Neural progenitor cell (in vitro differentiated cells): ENCODE measurements at regions not wholly inside any gene's neighbourhood (a gene's known extent, or its start where the extent isn't known, plus 50 kb on each side); places are given as distances from the start of the nearest gene placed in this dataset.

Experiments used
- DNase-seq: peaks from one replicate; pipeline ENCODE4 v3.0.0-alpha.2; 2016; ENCODE audit warnings: low spot score
- H2AFZ ChIP-seq: fragments of 200-600 bp; sonication (generic); replicated peaks from 2 replicates; pipeline ENCODE4 v1.6.1; 2016; ENCODE audit warnings: antibody characterized with exemption
- H3F3A ChIP-seq: fragments of 200-600 bp; sonication (generic); 2 replicates; pipeline ENCODE4 v1.6.1; 2016; ENCODE audit warnings: antibody characterized with exemption, low read depth
- H3K27ac ChIP-seq: fragments of 200-600 bp; sonication (generic); 2 replicates; pipeline ENCODE4 v1.5.1; 2016; ENCODE audit warnings: mild to moderate bottlenecking
- H3K27me3 ChIP-seq: fragments of 200-600 bp; sonication (generic); 2 replicates; pipeline ENCODE4 v1.6.1; 2016; ENCODE audit warnings: mild to moderate bottlenecking, moderate library complexity
- H3K36me3 ChIP-seq: fragments of 200-600 bp; sonication (generic); 2 replicates; pipeline ENCODE4 v1.5.1; 2016
- H3K4me1 ChIP-seq: fragments of 200-600 bp; sonication (generic); 2 replicates; pipeline ENCODE4 v1.6.1; 2016; ENCODE audit warnings: mixed run types
- H3K4me2 ChIP-seq: fragments of 200-600 bp; sonication (generic); 2 replicates; pipeline ENCODE4 v1.6.1; 2016
- H3K4me3 ChIP-seq: fragments of 200-600 bp; sonication (generic); 2 replicates; pipeline ENCODE4 v1.5.1; 2016
- H3K79me2 ChIP-seq: fragments of 200-600 bp; sonication (generic); 2 replicates; pipeline ENCODE4 v1.6.1; 2016; ENCODE audit warnings: low read depth
- H3K9ac ChIP-seq: fragments of 200-600 bp; sonication (generic); 2 replicates; pipeline ENCODE4 v1.6.1; 2016
- H3K9me3 ChIP-seq: fragments of 200-600 bp; sonication (generic); 2 replicates; pipeline ENCODE4 v1.5.1; 2016; ENCODE audit warnings: low read depth
- H4K20me1 ChIP-seq: fragments of 200-600 bp; sonication (generic); 2 replicates; pipeline ENCODE4 v1.6.1; 2016; ENCODE audit warnings: low read depth
- H3K27ac Mint-ChIP-seq: 3 replicates; pipeline ENCODE4 v1.8.0; 2021; ENCODE audit warnings: mixed read lengths
- H3K27me3 Mint-ChIP-seq: 2 replicates; pipeline ENCODE4 v1.8.0; 2022; ENCODE audit warnings: low read depth, mild to moderate bottlenecking, inconsistent platforms, moderate library complexity, mixed read lengths; ENCODE audit not compliant: insufficient read depth
- H3K36me3 Mint-ChIP-seq: 3 replicates; pipeline ENCODE4 v1.8.0; 2021; ENCODE audit warnings: mixed read lengths
- H3K4me1 Mint-ChIP-seq: 3 replicates; pipeline ENCODE4 v1.8.0; 2021; ENCODE audit warnings: mixed read lengths
- H3K4me3 Mint-ChIP-seq: 3 replicates; pipeline ENCODE4 v1.8.0; 2021; ENCODE audit warnings: mild to moderate bottlenecking, moderate library complexity, mixed read lengths
- H3K9me3 Mint-ChIP-seq: 3 replicates; pipeline ENCODE4 v1.8.0; 2020; ENCODE audit warnings: mixed read lengths
- EZH2 ChIP-seq: fragments of 200-600 bp; sonication (generic); IDR thresholded peaks from 2 replicates; pipeline ENCODE4 v1.6.1; 2017; ENCODE audit warnings: antibody characterized with exemption, mild to moderate bottlenecking, moderate library complexity
- EZH2phosphoT487 ChIP-seq: fragments of 200-600 bp; sonication (generic); IDR thresholded peaks from 2 replicates; pipeline ENCODE4 v1.6.1; 2017; ENCODE audit warnings: antibody characterized with exemption
- TF ChIP-seq, protein P1 (sequence below): fragments of 200-600 bp; sonication (generic); IDR thresholded peaks from 2 replicates; pipeline ENCODE4 v1.5.1; 2017; ENCODE audit warnings: antibody characterized with exemption, mild to moderate bottlenecking

DNA sequence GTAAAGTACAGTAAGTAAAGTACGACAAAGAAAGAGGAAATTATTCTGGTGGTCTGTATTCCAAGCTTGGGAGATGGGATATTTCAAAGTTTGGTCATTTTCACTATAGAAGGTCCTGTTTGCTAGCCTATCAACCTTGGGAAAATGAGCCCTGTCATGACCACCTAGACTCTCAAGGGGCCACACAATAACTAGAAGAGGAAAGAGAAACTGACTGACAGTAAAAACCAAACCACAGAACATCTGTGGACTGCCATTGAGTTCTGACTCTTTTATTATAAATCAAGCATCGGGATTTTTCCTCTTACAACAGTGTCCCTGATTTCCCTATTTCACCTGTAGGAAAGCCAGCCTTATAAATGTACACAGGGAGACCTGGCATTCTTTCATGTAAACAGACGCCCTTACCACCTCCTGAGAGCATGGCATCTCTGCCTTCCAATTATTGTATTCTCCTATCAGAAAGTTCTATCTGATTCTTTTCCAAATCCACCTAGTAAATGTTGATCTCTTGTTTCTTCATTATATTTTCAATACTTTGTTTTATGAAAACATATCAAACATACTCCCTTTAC, 80.0 kb downstream of the ZNF622 start:
- no peaks in the 10 kb centered on the region for H3K36me3 Mint-ChIP-seq
- no peaks in the 10 kb centered on the region for H4K20me1 ChIP-seq
- no peak for DNase-seq
- H3K27me3 ChIP-seq: no peaks in the 10 kb centered on the region
- H3K4me3 Mint-ChIP-seq: no peak overlapping the region
- H3K27ac Mint-ChIP-seq: no peak overlapping the region
- H3K79me2 ChIP-seq: no peaks in the 10 kb centered on the region
- peaks cover 2% of the 10 kb centered on the region for H3K4me1 Mint-ChIP-seq
- no peak overlapping the region for H3K9ac ChIP-seq
- no peaks in the 10 kb centered on the region for H3K27me3 Mint-ChIP-seq
- H3K9me3 Mint-ChIP-seq: no peaks in the 10 kb centered on the region
- no peak overlapping the region for H3K27ac ChIP-seq
- H3K4me1 ChIP-seq: no peaks in the 10 kb centered on the region
- TF ChIP-seq, protein P1, sequence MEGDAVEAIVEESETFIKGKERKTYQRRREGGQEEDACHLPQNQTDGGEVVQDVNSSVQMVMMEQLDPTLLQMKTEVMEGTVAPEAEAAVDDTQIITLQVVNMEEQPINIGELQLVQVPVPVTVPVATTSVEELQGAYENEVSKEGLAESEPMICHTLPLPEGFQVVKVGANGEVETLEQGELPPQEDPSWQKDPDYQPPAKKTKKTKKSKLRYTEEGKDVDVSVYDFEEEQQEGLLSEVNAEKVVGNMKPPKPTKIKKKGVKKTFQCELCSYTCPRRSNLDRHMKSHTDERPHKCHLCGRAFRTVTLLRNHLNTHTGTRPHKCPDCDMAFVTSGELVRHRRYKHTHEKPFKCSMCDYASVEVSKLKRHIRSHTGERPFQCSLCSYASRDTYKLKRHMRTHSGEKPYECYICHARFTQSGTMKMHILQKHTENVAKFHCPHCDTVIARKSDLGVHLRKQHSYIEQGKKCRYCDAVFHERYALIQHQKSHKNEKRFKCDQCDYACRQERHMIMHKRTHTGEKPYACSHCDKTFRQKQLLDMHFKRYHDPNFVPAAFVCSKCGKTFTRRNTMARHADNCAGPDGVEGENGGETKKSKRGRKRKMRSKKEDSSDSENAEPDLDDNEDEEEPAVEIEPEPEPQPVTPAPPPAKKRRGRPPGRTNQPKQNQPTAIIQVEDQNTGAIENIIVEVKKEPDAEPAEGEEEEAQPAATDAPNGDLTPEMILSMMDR: no peak
- no peak overlapping the region for H2AFZ ChIP-seq
- H3K9me3 ChIP-seq: no peaks in the 10 kb centered on the region
- no peak overlapping the region for H3K4me2 ChIP-seq
- no peak overlapping the region for H3K4me3 ChIP-seq
- no peaks in the 10 kb centered on the region for H3F3A ChIP-seq
- H3K36me3 ChIP-seq: no peaks in the 10 kb centered on the region

DNA sequence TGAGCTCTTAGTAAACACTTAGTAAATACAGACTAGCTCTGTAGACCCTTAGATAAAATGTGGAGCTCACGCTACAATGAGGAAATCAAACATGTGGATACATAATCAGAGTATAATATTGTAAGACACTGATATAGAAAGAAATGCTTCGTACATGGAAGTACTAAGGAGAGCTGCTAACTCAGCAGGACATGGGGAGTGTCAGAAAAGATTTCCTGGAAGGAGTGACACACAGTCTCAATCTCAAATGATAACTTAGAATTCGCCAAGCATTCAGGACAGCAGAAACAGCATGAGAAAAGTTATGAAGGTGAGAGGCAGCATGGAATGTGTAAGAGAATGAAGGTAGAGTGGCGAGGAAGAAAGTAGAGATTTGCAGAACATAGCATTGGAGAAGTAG, 80.8 kb downstream of the ZNF622 start:
- Histone ChIP-seq H3K36me3 (no peaks in the 10 kb centered on the region), H3K79me2 (no peaks in the 10 kb centered on the region), H3K27me3 (no peaks in the 10 kb centered on the region), H2AFZ (no peak overlapping the region), H3K4me3 (no peak overlapping the region), H3K9ac (no peak overlapping the region), H4K20me1 (no peaks in the 10 kb centered on the region), H3K4me1 (no peaks in the 10 kb centered on the region), H3K9me3 (no peaks in the 10 kb centered on the region), H3F3A (no peaks in the 10 kb centered on the region), H3K4me2 (no peak overlapping the region), H3K27ac (no peak overlapping the region)
- H3K4me1 Mint-ChIP-seq: peaks cover 2% of the 10 kb centered on the region
- H3K9me3 Mint-ChIP-seq: no peaks in the 10 kb centered on the region
- no peak overlapping the region for H3K4me3 Mint-ChIP-seq
- TF ChIP-seq, protein P1: no peak
- TF ChIP-seq EZH2phosphoT487 (no peak), EZH2 (no peak)
- H3K36me3 Mint-ChIP-seq: no peaks in the 10 kb centered on the region
- H3K27me3 Mint-ChIP-seq: no peaks in the 10 kb centered on the region
- no peak for DNase-seq
- H3K27ac Mint-ChIP-seq: no peak overlapping the region

DNA sequence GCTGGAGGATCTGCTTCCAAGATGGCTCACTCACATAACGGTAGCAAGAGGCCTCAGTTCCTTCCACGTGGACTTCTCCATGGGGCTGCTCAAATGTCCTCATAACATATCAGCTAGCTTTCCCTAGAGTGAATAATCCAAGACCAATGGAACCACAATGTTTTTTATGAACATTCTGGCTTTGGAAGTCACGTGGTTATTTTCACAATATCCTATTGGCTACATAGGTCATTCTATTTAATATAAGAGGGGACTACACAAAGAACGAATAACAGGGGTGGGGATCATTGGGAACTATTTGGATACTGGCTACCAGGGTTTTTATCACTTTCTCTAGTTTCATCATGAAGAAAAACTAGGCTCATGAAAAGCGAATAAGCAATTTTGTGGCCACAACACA, 81.4 kb downstream of the ZNF622 start:
- no peaks in the 10 kb centered on the region for H3K36me3 Mint-ChIP-seq
- TF ChIP-seq EZH2phosphoT487 (no peak), EZH2 (no peak)
- TF ChIP-seq, protein P1: no peak
- H3K27ac Mint-ChIP-seq: no peak overlapping the region
- no peak overlapping the region for H3K27ac ChIP-seq
- no peaks in the 10 kb centered on the region for H3F3A ChIP-seq
- H3K4me2 ChIP-seq: no peak overlapping the region
- peaks cover 2% of the 10 kb centered on the region for H3K4me1 Mint-ChIP-seq
- H2AFZ ChIP-seq: no peak overlapping the region
- DNase-seq: no peak
- H3K79me2 ChIP-seq: no peaks in the 10 kb centered on the region
- H3K4me3 ChIP-seq: no peak overlapping the region
- no peaks in the 10 kb centered on the region for H3K27me3 ChIP-seq
- no peaks in the 10 kb centered on the region for H3K4me1 ChIP-seq
- H3K9me3 ChIP-seq: no peaks in the 10 kb centered on the region
- H3K4me3 Mint-ChIP-seq: no peak overlapping the region
- H4K20me1 ChIP-seq: no peaks in the 10 kb centered on the region
- H3K36me3 ChIP-seq: no peaks in the 10 kb centered on the region
- no peak overlapping the region for H3K9ac ChIP-seq
- H3K9me3 Mint-ChIP-seq: no peaks in the 10 kb centered on the region
- H3K27me3 Mint-ChIP-seq: no peaks in the 10 kb centered on the region
